ENCODE measurements at regions not wholly inside any gene's neighbourhood (a gene's known extent, or its start where the extent isn't known, plus 50 kb on each side); places are given as distances from the start of the nearest gene placed in this dataset.

DNA sequence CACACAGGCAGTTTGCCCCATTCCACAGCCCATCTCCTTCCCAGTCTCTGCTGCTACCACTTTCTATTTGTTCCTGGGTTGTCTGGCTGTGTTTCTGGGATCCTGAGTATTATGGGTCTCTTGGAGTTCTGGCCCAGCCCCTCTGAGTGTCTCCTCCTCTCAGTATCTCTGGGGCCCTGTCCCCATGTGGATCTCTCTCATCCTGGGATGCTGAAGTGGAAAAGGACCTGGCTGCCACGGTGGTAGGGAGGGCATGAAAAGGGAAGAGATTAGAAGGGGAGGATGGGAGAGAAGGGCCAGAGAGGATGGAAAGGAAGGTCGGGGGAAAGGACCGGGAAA lies 54.5 kb upstream of the LBX1 start:
- TF ChIP-seq FOS (IDR thresholded peaks at IDR 0.05; ENCODE audit: borderline replicate concordance, insufficient read depth, low read length) (no peak), POLR2A (IDR thresholded peaks at IDR 0.05; ENCODE audit: low read depth, low read length) (no peak), EZH2 (IDR thresholded peaks at IDR 0.05; ENCODE audit: borderline replicate concordance, low read depth, low read length, severe bottlenecking) (no peak), CTCF (IDR thresholded peaks at IDR 0.05; ENCODE audit: extremely low read depth in 1 of 2, insufficient read depth in 1 of 2, low read depth in 1 of 2, low read length in 2 of 2) (no peak), POLR2AphosphoS5 (IDR thresholded peaks at IDR 0.05; ENCODE audit: insufficient read depth, low read depth, low read length) (no peak)
- TF ChIP-seq, protein P1, sequence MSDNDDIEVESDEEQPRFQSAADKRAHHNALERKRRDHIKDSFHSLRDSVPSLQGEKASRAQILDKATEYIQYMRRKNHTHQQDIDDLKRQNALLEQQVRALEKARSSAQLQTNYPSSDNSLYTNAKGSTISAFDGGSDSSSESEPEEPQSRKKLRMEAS (IDR thresholded peaks at IDR 0.05; ENCODE audit: insufficient read depth, insufficient read length): no peak

All from endothelial cell of umbilical vein (primary cell).